CD4-positive, alpha-beta T cell (primary cell): ENCODE measurements at regions not wholly inside any gene's neighbourhood (a gene's known extent, or its start where the extent isn't known, plus 50 kb on each side); places are given as distances from the start of the nearest gene placed in this dataset.
"Not testable (repeated sequence)": the region's sequence is repeated elsewhere in the genome, so short reads cannot be mapped to it uniquely, and the experiment has no call there.

ENCODE experiments used
- ATAC-seq: fragments of 200-7000 bp; cut with Tn5 transposase; one replicate; pipeline ENCODE4 v1.10.0; 2022; ENCODE audit warnings: mild to moderate bottlenecking; ENCODE audit not compliant: poor library complexity
- CTCF ChIA-PET: fragments of 350-600 bp; sonication (Branson Sonifier 250); formaldehyde crosslinking; loops from one replicate; lab custom pipeline; 2021; ENCODE audit warnings: antibody characterized with exemption, inconsistent platforms; lab: Charles Lee
- POLR2A ChIA-PET: fragments of 350-600 bp; sonication (Branson Sonifier 250); formaldehyde crosslinking; loops from one replicate; lab custom pipeline; 2021; ENCODE audit warnings: antibody characterized with exemption, inconsistent platforms; lab: Charles Lee
- DNase-seq, 14 experiments: peaks; one replicate each; pipeline ENCODE4 v3.0.0-alpha.2; 2013 to 2020; ENCODE audit warnings: mixed read lengths in 2 of 14
- H3K27ac ChIP-seq, 2 donors: one replicate each; pipeline versions ENCODE4 v1.5.1 to v1.7.0; 2013; ENCODE audit warnings: low read length in 2 of 2, low read depth in 1 of 2, mild to moderate bottlenecking in 1 of 2
- H3K27me3 ChIP-seq, 2 experiments: 1 replicate in 1 of 2; 2 replicates in 1 of 2; pipeline versions ENCODE4 v1.6.1 to v1.7.0; 2013; ENCODE audit warnings: low read length in 2 of 2, control low read depth in 1 of 2, mild to moderate bottlenecking in 1 of 2, moderate library complexity in 1 of 2; ENCODE audit not compliant: insufficient read depth in 2 of 2, control insufficient read depth in 1 of 2
- H3K36me3 ChIP-seq: one replicate; pipeline ENCODE4 v1.6.1; 2013; ENCODE audit warnings: low read length, control low read depth; ENCODE audit not compliant: insufficient read depth
- H3K4me1 ChIP-seq: one replicate; pipeline ENCODE4 v1.6.1; 2013; ENCODE audit warnings: low read length, control low read depth; ENCODE audit not compliant: insufficient read depth
- H3K4me3 ChIP-seq: one replicate; pipeline ENCODE4 v1.5.1; 2013; ENCODE audit warnings: mild to moderate bottlenecking, low read length, moderate library complexity
- H3K9me3 ChIP-seq, 2 experiments: 1 replicate in 1 of 2; 2 replicates in 1 of 2; pipeline versions ENCODE4 v1.6.1 to v1.7.0; 2013; ENCODE audit warnings: low read length in 2 of 2, mild to moderate bottlenecking in 2 of 2, control low read depth in 1 of 2, moderate library complexity in 1 of 2; ENCODE audit not compliant: control insufficient read depth in 1 of 2, insufficient read depth in 1 of 2
- H3K27ac Mint-ChIP-seq: one replicate; pipeline ENCODE4 v1.8.0; 2020; ENCODE audit warnings: mixed read lengths
- H3K27me3 Mint-ChIP-seq: one replicate; pipeline ENCODE4 v1.8.0; 2021; ENCODE audit warnings: mixed read lengths
- H3K36me3 Mint-ChIP-seq: one replicate; pipeline ENCODE4 v1.8.0; 2021; ENCODE audit warnings: low read depth, mixed read lengths
- H3K4me1 Mint-ChIP-seq: one replicate; pipeline ENCODE4 v1.8.0; 2021; ENCODE audit warnings: low read depth, mixed read lengths
- H3K4me3 Mint-ChIP-seq: one replicate; pipeline ENCODE4 v1.8.0; 2020; ENCODE audit warnings: mild to moderate bottlenecking, mixed read lengths
- H3K9me3 Mint-ChIP-seq: one replicate; pipeline ENCODE4 v1.8.0; 2020; ENCODE audit warnings: mixed read lengths
- CTCF ChIP-seq: fragments of 200-600 bp; IDR thresholded peaks from one replicate; pipeline ENCODE4 v1.8.0; 2022; ENCODE audit warnings: antibody characterized with exemption, mild to moderate bottlenecking
- intact Hi-C, 2 experiments: fragments of 100-400 bp; cut with DNase I in 1 of 2; cut with micrococcal nuclease in 1 of 2; formaldehyde crosslinking; loops; one replicate each; pipeline versions ENCODE4 v1.15.1 to v1.9.0; 2023 to 2025; cut with DNase I, micrococcal nuclease

GRCh38 chr14:44846232-44846824 lies 115.4 kb downstream of the KLHL28 start:
- Histone ChIP-seq H3K27me3 (no peaks in the 10 kb centered on the region), H3K27ac (no peak overlapping the region), H3K36me3 (no peaks in the 10 kb centered on the region), H3K4me1 (no peaks in the 10 kb centered on the region), H3K4me3 (no peak overlapping the region), H3K9me3 (no peaks in the 10 kb centered on the region)
- intact Hi-C loops: no loop called here
- TF ChIP-seq CTCF: peak; percentile 69
- Mint-ChIP-seq H3K27ac (no peak overlapping the region), H3K36me3 (no peaks in the 10 kb centered on the region), H3K9me3 (no peaks in the 10 kb centered on the region), H3K27me3 (peaks cover 7% of the 10 kb centered on the region), H3K4me3 (no peak overlapping the region), H3K4me1 (no peaks in the 10 kb centered on the region)
- DNase-seq: peak in 3 of 14 experiments; percentile 48 to 62 (median 51)
- POLR2A ChIA-PET: interaction anchor here (0.6 kb wide), 1 partner anchor 25 kb away, joined by 3 read pairs; no protein-coding TSS in a partner anchor
- peak; percentile 60 for ATAC-seq
- CTCF ChIA-PET: interaction anchor here (0.7 to 1.2 kb wide), 3 partner anchors 14 to 50 kb away, joined by 3 to 5 read pairs (median 4); a partner anchor contains a TSS

DNA sequence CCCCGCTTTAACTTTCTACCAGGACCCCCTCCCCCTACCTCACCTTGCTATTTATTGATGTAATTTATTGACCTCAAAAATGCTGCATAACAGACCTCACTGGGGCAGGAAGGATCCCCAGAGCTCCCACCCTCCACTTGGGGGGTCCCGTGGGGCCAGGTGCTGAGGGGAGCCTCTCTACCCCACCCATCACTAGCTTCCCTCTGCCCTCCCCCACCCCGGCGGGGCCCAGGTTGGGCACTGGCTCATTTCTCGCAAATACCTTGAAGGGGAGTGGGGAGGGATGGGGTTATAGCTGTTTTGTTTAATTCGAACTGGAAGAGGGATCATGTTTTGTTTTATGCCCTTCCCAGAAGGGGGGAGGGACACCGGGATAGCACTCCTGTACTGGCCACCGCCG lies 125.8 kb downstream of the KLHL28 start:
- H3K9me3 ChIP-seq, H3K27ac ChIP-seq, H3K4me1 ChIP-seq, intact Hi-C loops, ATAC-seq, H3K4me3 Mint-ChIP-seq, H3K4me1 Mint-ChIP-seq, POLR2A ChIA-PET, H3K9me3 Mint-ChIP-seq, H3K36me3 Mint-ChIP-seq, H3K4me3 ChIP-seq, DNase-seq, CTCF ChIA-PET, H3K27ac Mint-ChIP-seq, H3K36me3 ChIP-seq, H3K27me3 ChIP-seq: not testable (repeated sequence)
- H3K27me3 Mint-ChIP-seq: peaks cover 28% of the 10 kb centered on the region

- no peak for TF ChIP-seq CTCF
- Mint-ChIP-seq H3K4me3 (no peak overlapping the region), H3K4me1 (no peaks in the 10 kb centered on the region), H3K27ac (no peak overlapping the region), H3K36me3 (no peaks in the 10 kb centered on the region), H3K27me3 (peaks cover 18% of the 10 kb centered on the region), H3K9me3 (no peaks in the 10 kb centered on the region)
- H3K27me3 ChIP-seq: no peaks in the 10 kb centered on the region
- intact Hi-C loops: no loop called here
- H3K27ac ChIP-seq: no peak overlapping the region
- H3K4me3 ChIP-seq: no peak overlapping the region
- H3K9me3 ChIP-seq: no peaks in the 10 kb centered on the region
- H3K4me1 ChIP-seq: no peaks in the 10 kb centered on the region
- no peaks in the 10 kb centered on the region for H3K36me3 ChIP-seq
- CTCF ChIA-PET: no interaction called here
- DNase-seq: no peak
- ATAC-seq: no peak
- POLR2A ChIA-PET: no interaction called here
Measured at GRCh38 chr14:44833376-44834060, 128.2 kb downstream of the KLHL28 start.
